B cell (primary cell): ENCODE measurements at regions not wholly inside any gene's neighbourhood (a gene's known extent, or its start where the extent isn't known, plus 50 kb on each side); places are given as distances from the start of the nearest gene placed in this dataset.

ENCODE experiments used
- ATAC-seq: fragments of 200-7000 bp; cut with Tn5 transposase; one replicate; pipeline ENCODE4 v1.10.0; 2021; ENCODE audit warnings: low read depth, mild to moderate bottlenecking, moderate number of reproducible peaks, moderate library complexity
- CTCF ChIA-PET: fragments of 350-600 bp; sonication (Branson Sonifier 250); formaldehyde crosslinking; loops from one replicate; lab custom pipeline; 2021; ENCODE audit warnings: antibody characterized with exemption, inconsistent platforms; lab: Charles Lee
- POLR2A ChIA-PET: fragments of 350-600 bp; sonication (Branson Sonifier 250); formaldehyde crosslinking; loops from one replicate; lab custom pipeline; 2021; ENCODE audit warnings: antibody characterized with exemption; lab: Charles Lee
- DNase-seq: peaks from one replicate; pipeline ENCODE4 v3.0.0; 2013
- H2AFZ ChIP-seq: 2 replicates; pipeline ENCODE4 v1.6.1; 2012; ENCODE audit warnings: mild to moderate bottlenecking, low read depth, low read length; ENCODE audit not compliant: insufficient read depth, poor library complexity, severe bottlenecking
- H3K27ac ChIP-seq, 2 donors: 1 replicate in 1 of 2; 2 replicates in 1 of 2; pipeline ENCODE4 v1.5.1; 2012 to 2013; ENCODE audit warnings: low read length in 2 of 2, mild to moderate bottlenecking in 2 of 2, moderate library complexity in 1 of 2
- H3K27me3 ChIP-seq, 4 experiments: fragments of 200-600 bp in 1 of 4; sonication (generic) in 1 of 4; replicated peaks in 1 of 4; 1 replicate in 2 of 4; 2 replicates in 2 of 4; pipeline versions ENCODE4 v1.6.1 to v1.7.0; 2013 to 2016; ENCODE audit warnings: low read length in 3 of 4, mild to moderate bottlenecking in 2 of 4, mixed read lengths in 1 of 4, moderate library complexity in 1 of 4; ENCODE audit not compliant: insufficient read depth in 4 of 4, control insufficient read depth in 3 of 4; ENCODE audit errors: control extremely low read depth in 1 of 4
- H3K36me3 ChIP-seq, 2 experiments: replicated peaks in 1 of 2; 1 replicate in 1 of 2; 2 replicates in 1 of 2; pipeline versions ENCODE4 v1.6.1 to v1.7.1; 2013; ENCODE audit warnings: low read length in 1 of 2; ENCODE audit not compliant: insufficient read depth in 2 of 2, control insufficient read depth in 1 of 2; ENCODE audit errors: control extremely low read depth in 1 of 2, extremely low read depth in 1 of 2
- H3K4me1 ChIP-seq, 2 donors: fragments of 200-600 bp in 1 of 2; sonication (generic) in 1 of 2; 1 replicate in 1 of 2; 2 replicates in 1 of 2; pipeline versions ENCODE4 v1.5.1 to v1.6.1; 2013 to 2017; ENCODE audit warnings: low read length in 2 of 2; ENCODE audit not compliant: control insufficient read depth in 2 of 2, insufficient read depth in 2 of 2
- H3K4me2 ChIP-seq: replicated peaks from 2 replicates; pipeline ENCODE3; 2012; ENCODE audit warnings: mild to moderate bottlenecking, low read depth, low read length; ENCODE audit not compliant: poor library complexity, severe bottlenecking
- H3K4me3 ChIP-seq, 5 experiments: fragments of 200-600 bp in 1 of 5; sonication (generic) in 1 of 5; 1 replicate in 3 of 5; 2 replicates in 2 of 5; pipeline versions ENCODE4 v1.5.1 to v1.7.0; 2011 to 2016; ENCODE audit warnings: low read length in 4 of 5, mild to moderate bottlenecking in 4 of 5, low read depth in 2 of 5, control low read depth in 1 of 5, moderate library complexity in 1 of 5; ENCODE audit not compliant: insufficient read depth in 1 of 5; ENCODE audit errors: control extremely low read depth in 1 of 5, extremely low read depth in 1 of 5
- H3K79me2 ChIP-seq: fragments of 200-600 bp; sonication (generic); one replicate; pipeline ENCODE4 v1.6.0; 2016; ENCODE audit warnings: low read length; ENCODE audit not compliant: control insufficient read depth, insufficient read depth
- H3K9ac ChIP-seq: fragments of 200-600 bp; sonication (generic); 2 replicates; pipeline ENCODE4 v1.6.1; 2017; ENCODE audit warnings: mild to moderate bottlenecking, low read length, moderate library complexity
- H3K9me3 ChIP-seq, 3 donors: one replicate each; pipeline versions ENCODE4 v1.6.1 to v1.7.1; 2013; ENCODE audit warnings: low read length in 2 of 3; ENCODE audit not compliant: control insufficient read depth in 2 of 3, insufficient read depth in 1 of 3; ENCODE audit errors: control extremely low read depth in 1 of 3
- H4K20me1 ChIP-seq: 2 replicates; pipeline ENCODE4 v1.6.0; 2012; ENCODE audit warnings: mild to moderate bottlenecking, low read length; ENCODE audit not compliant: insufficient read depth, control insufficient read depth, poor library complexity, severe bottlenecking
- H3K27ac Mint-ChIP-seq: one replicate; pipeline ENCODE4 v1.8.0; 2021; ENCODE audit warnings: mixed read lengths
- H3K27me3 Mint-ChIP-seq: one replicate; pipeline ENCODE4 v1.8.0; 2021; ENCODE audit warnings: mixed read lengths
- H3K4me1 Mint-ChIP-seq: one replicate; pipeline ENCODE4 v1.8.0; 2021; ENCODE audit warnings: mixed read lengths
- H3K4me3 Mint-ChIP-seq: one replicate; pipeline ENCODE4 v1.8.0; 2021; ENCODE audit warnings: mixed read lengths
- H3K9me3 Mint-ChIP-seq: one replicate; pipeline ENCODE4 v1.8.0; 2022; ENCODE audit warnings: mixed read lengths; ENCODE audit not compliant: insufficient read depth
- CTCF ChIP-seq: fragments of 200-600 bp; IDR thresholded peaks from one replicate; pipeline ENCODE4 v1.8.0; 2022; ENCODE audit warnings: antibody characterized with exemption, mild to moderate bottlenecking
- EZH2 ChIP-seq: IDR thresholded peaks from 2 replicates; pipeline ENCODE4 v1.6.1; 2012; ENCODE audit warnings: borderline replicate concordance, low read depth, mild to moderate bottlenecking, moderate library complexity, low read length; ENCODE audit not compliant: insufficient read depth, poor library complexity, severe bottlenecking
- WGBS: methylation state at CpG from one replicate; pipeline ENCODE4 v1.1.5; 2013; ENCODE audit warnings: missing lambda C conversion rate; ENCODE audit not compliant: insufficient coverage; 5-methylcytosine and 5-hydroxymethylcytosine counted together
- intact Hi-C: fragments of 100-400 bp; cut with micrococcal nuclease; formaldehyde crosslinking; loops from one replicate; pipeline ENCODE4 v1.10.0; 2022

DNA sequence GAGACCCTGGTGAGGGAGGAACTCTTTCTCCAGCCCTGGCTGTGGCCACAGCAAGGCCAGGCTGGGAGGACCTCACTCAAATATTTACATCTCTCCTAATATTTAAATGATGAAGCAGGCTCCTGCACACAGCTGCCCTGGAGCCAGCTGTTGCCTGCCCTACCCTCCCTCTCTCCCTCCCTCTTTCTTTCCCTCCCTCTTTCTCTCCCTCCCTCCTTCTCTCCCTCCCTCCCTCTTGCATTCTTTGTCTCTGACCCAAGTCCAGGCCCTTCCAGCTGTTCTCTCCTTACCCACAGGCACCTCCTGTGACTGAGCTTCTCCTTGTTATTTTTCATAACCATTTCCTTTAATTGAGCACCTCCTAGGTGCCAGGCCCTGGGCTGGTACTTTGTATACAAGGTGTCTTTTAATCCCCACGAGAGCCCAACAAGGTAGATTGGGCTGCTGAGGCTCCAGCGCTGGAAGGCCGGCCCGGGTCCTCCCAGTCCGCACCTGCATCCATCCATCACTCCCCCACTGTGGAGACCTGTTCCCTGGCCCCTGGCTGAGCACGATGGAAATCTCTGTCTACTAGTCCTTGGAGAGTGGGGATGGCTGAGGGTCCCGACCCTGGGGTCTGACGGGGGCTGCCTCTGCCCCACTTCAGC lies 242.3 kb downstream of the SEC14L1 start:
- no peaks in the 10 kb centered on the region for H3K27me3 ChIP-seq
- Mint-ChIP-seq H3K27ac (no peak overlapping the region), H3K27me3 (no peaks in the 10 kb centered on the region), H3K4me1 (peaks cover 21% of the 10 kb centered on the region), H3K4me3 (no peak overlapping the region), H3K9me3 (no peaks in the 10 kb centered on the region)
- H3K9me3 ChIP-seq = no peaks in the 10 kb centered on the region
- ChIA-PET POLR2A (interaction anchor here (0.6 to 1.1 kb wide), 2 partner anchors 9 to 13 kb away, joined by 3 to 15 read pairs; no protein-coding TSS in a partner anchor), CTCF (interaction anchor here (1.3 kb wide), 1 partner anchor 51 kb away, joined by 3 read pairs; no protein-coding TSS in a partner anchor)
- no peak overlapping the region for H3K9ac ChIP-seq
- peaks cover 8 to 36% of the 10 kb centered on the region in 2 donors for H3K4me1 ChIP-seq
- 95% methylated on average over 3 of the region's 8 CpGs for WGBS
- no peaks in the 10 kb centered on the region for H3K36me3 ChIP-seq
- H3K4me3 ChIP-seq = no peak overlapping the region
- peaks cover 41% of the 10 kb centered on the region for H3K79me2 ChIP-seq
- H3K27ac ChIP-seq = no peak overlapping the region
- intact Hi-C loops = no loop called here
- no peak for TF ChIP-seq CTCF
- no peak for TF ChIP-seq EZH2
- peak overlapping the region; percentile 38 for H3K4me2 ChIP-seq
- no peak for DNase-seq
- H2AFZ ChIP-seq = no peak overlapping the region
- peak; percentile 24 for ATAC-seq
- no peaks in the 10 kb centered on the region for H4K20me1 ChIP-seq
